Eye (tissue), 1 donor: ENCODE measurements at regions not wholly inside any gene's neighbourhood (a gene's known extent, or its start where the extent isn't known, plus 50 kb on each side); places are given as distances from the start of the nearest gene placed in this dataset.
"Not testable (repeated sequence)": the region's sequence is repeated elsewhere in the genome, so short reads cannot be mapped to it uniquely, and the experiment has no call there.

Source experiments
- DNase-seq: peaks from one replicate; pipeline ENCODE4 v3.0.0-alpha.2; 2015

DNA sequence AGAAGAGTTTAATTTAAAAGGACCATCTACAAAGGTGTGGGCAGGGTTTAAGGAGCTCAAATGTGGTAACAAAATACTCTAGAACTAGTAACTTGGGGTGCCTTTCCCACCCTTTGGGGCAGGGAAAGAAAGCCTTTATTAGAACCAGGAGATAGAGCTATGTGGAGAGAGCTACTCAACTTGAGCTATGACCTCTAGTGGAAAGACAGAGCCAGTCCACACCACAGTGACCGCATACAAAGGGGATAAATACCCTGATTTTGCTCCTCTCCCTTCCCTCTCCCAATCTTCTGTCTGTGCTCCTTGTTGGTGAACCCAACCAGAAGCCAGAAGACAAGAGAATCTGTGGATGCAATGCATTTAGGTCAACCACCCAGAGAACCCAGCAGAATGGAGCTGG lies 54.4 kb upstream of the JAK1 start:
- DNase-seq = no peak

DNA sequence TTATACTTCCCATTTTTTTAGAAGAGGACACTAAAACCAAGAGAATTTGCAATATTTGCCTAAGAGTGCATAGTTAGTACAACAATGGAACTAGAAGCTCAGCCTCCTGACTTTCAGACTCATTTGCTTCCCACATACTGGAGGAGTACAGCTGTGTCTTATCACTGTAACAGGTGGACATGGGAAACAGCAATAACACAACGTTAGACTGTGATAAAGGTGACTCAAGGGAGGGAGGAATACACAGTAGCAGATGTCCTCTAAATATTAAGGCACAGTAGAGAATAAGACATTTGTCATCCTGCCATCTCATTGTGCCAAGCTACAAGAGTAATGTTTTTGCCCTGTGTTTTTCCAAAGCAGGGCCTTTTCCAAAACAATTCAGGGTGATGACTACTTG lies 55.4 kb upstream of the JAK1 start:
- DNase-seq = no peak

- DNase-seq = no peak
Measured at GRCh38 chr1:65022216-65022615, 55.9 kb upstream of the JAK1 start.

- no peak for DNase-seq
Measured at GRCh38 chr1:65025794-65026193, 59.4 kb upstream of the JAK1 start.

- no peak for DNase-seq
Measured at GRCh38 chr1:65026235-65026634, 59.9 kb upstream of the JAK1 start.

- no peak for DNase-seq
Measured at GRCh38 chr1:65027666-65028358, 61.5 kb upstream of the JAK1 start.

DNA sequence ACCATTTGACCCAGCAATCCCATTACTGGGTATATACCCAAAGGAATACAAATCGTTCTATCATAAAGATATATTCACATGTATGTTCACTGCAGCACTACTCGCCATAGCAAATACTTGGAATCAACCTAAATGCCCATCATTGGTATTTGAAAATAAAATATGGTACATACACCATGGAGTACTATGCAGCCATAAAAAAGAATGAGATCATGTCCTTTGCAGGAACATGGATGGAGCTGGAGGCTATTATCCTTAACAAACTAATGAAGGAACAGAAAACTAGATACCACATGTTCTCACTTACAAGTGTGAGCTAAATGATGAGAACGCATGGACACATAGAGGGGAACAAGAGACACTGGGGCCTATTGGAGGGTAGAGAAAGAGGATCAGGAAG lies 63.1 kb upstream of the JAK1 start:
- not testable (repeated sequence) for DNase-seq

DNA sequence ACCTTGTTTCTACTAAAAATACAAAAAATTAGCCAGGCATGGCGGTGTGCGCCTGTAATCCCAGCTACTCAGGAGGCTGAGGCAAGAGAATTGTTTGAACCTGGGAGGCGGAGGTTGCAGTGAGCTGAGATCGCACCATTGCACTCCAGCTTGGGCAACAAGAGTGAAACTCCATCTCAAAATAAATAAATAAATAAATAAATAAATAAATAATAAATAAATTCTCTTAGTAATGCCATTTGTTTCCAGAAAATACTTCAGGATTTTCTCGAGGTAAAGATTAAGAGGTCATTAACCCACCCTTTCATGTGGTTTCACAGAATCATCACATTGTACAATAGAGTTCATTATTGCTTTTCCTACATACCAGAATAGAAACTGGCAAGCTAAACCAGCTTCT lies 68.5 kb upstream of the JAK1 start:
- not testable (repeated sequence) for DNase-seq

- DNase-seq = no peak
Measured at GRCh38 chr1:65036570-65037051, 70.3 kb upstream of the JAK1 start.

DNA sequence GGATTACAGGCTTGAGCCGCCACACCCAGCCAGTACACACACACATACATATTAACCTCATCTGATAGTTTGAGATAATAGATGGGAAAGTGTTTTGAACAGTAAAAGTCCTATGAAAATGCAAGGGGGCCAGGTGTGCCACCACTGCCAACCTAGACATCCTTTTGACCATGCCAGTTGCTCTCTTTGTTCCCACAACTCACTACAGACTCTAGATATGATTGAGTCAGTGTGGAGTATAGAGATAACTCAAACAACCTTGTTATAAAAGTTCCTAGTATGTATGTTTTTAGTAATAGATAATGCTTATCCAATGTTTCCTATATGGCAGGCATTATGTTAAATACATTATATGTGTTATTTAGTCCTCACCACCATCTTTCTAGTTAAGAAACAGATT lies 72.7 kb upstream of the JAK1 start:
- no peak for DNase-seq

GRCh38 chr1:65039508-65039907 lies 73.2 kb upstream of the JAK1 start:
- no peak for DNase-seq

- DNase-seq = no peak
Measured at GRCh38 chr1:65042467-65042866, 76.1 kb upstream of the JAK1 start.

- no peak for DNase-seq
Measured at GRCh38 chr1:65044411-65044810, 78.1 kb upstream of the JAK1 start.

GRCh38 chr1:65045022-65045817 lies 78.9 kb upstream of the JAK1 start:
- peak; percentile 37 for DNase-seq

DNA sequence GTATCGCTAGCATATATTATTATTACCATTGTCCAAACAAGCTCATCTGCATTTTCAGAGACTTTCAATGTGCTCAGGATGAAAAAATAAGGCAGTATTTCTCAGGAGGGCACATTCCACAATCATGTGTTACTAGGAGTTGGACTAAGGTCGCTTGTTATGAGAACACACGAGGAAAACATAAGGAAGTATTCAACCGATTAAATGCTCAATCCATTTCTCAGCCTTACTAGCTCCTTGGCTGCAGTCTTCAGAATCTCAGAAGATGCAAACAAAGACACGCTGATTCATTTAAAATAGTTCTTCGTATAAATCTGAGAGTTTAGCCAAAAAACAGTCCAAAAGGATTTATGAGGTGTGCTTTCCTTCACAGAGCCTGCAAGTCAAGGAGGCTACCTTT lies 82.0 kb upstream of the JAK1 start:
- DNase-seq = peak; percentile 47

GRCh38 chr1:65049941-65050713 lies 83.8 kb upstream of the JAK1 start:
- DNase-seq = no peak

DNA sequence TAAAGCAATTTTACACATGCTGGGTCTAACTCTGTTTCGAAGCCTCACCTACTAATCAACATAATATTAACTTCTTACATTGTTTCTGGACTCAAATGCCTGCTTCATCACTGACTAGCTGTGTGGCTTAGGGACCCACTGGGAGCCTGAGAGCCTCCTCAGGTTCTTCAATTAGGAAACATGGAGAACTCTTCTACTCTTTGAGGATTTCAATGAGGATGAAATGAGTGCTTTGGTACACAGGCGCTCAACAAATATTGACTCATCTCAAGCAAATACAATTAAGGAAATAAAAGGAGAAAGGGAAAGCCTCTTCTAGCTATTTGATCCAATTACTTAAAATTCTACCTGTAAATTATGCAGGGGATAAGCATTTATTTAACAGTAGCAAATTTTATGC lies 84.4 kb upstream of the JAK1 start:
- DNase-seq = no peak

DNA sequence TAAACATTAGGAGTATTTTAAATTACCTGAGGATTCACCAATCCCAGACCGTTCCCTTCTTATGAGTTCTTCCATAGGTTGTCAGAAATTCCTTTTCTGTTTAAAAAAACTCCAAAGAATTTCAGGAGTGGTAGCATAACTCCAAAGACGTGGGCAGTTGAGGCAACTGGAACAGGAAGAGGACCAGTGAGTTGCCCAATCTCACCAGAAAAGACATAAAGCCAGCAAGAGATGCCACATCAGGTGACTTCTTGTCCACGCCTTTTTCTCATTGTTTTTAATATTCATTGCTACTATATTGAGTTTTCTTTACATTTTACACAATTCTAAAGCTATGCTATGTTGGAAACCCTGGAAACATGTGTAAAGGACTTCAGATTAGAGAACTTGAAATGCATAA lies 88.1 kb upstream of the JAK1 start:
- no peak for DNase-seq

GRCh38 chr1:65055747-65056146 lies 89.4 kb upstream of the JAK1 start:
- no peak for DNase-seq

- DNase-seq = no peak
Measured at GRCh38 chr1:65056234-65056633, 89.9 kb upstream of the JAK1 start.

DNA sequence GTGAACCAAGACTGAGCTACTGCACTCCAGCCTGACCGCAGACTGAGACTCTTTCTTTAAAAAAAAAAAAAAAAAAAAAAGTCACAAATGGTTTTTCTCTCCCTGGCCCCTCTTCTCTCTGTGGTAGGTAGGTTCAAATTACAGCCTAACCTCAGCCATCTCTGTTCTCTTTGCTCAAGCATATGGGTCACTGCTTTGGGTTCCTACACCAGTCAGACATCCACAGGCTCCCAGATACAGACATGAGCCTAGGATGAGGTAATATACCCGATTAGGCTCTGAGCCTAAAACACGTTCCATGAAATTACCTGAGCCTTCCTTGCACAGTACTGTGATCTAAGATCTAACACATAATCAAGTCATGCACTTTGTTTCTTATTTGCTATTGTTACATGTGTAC lies 90.5 kb upstream of the JAK1 start:
- no peak for DNase-seq

DNA sequence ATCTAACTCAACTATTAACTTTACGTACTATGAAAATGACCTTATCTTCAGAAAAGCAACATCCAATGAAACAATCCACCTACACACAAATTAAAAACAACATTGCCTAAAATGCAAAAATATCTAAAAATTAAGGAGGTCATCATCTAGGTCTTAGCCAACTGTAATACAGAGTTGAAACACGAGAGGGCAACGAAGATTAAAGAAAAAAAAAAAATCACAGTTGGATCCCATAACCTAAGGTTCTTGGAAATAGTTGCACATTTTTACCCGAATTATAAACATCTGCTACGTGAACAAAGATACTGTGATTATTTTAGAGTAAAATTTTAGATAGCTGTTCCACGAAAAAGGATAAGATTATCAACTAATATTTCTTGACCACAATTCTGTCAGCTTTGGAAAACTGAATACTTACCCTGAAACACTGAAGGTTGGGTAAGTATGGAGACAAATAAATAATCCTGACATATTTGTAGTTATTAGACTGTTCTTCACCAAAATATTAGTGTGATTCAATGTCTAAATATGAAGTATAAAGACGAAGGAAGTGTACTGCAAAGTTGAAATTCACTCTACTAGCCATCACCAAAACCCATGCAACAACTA lies 88.0 kb upstream of the AK4 start:
- peak; percentile 74 for DNase-seq

DNA sequence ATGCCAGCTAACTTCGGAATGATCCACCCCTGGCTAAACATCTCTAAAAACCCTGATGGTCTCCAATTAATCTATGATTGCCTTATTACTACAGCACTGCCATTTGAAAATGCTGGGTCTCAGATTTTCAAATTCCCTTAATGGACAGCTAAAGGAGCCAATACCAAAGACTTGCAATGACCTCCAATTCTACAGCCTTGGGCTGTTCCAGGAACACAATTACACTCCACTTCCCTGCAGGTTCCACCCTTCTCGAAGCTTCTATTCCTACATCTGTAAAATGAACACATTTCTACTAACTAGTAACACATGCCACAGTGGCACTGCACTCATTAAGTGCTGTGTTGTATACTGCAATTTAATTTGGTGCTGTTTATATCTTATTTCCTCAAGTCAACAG lies 85.7 kb upstream of the AK4 start:
- DNase-seq = no peak
